WI38 (cell line): ENCODE measurements at regions not wholly inside any gene's neighbourhood (a gene's known extent, or its start where the extent isn't known, plus 50 kb on each side); places are given as distances from the start of the nearest gene placed in this dataset.

Source experiments
- H3K4me3 ChIP-seq: 2 replicates; pipeline ENCODE4 v1.5.1; 2011; ENCODE audit warnings: low read depth, mild to moderate bottlenecking, control low read depth, low read length
- CTCF ChIP-seq: IDR thresholded peaks from 2 replicates; pipeline ENCODE4 v1.5.1; 2012; ENCODE audit warnings: low read depth, mild to moderate bottlenecking, control low read depth, low read length

DNA sequence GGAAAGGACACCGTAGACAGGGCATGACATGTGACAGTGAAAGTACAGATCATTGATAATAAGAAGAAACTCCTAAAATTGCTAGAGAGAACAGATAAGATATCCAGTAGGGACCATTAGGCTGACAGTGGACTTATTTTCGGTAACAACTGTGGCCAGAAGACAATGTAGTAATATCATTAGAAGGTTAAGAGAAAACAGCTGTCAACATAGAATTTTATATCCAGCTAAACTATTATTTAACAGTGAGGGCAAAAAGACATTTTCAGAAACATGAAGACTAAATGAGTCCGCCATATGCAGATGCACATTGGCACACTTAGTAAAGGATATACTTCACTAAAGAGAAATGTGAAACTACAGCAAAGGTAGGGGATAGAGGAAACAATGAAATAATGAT, 95.4 kb upstream of the GUCA2B start:
- no peak for TF ChIP-seq CTCF
- no peak overlapping the region for H3K4me3 ChIP-seq

- no peak for TF ChIP-seq CTCF
- no peak overlapping the region for H3K4me3 ChIP-seq
These were observed 96.8 kb upstream of the GUCA2B start for GRCh38 chr1:42056460-42056859.

DNA sequence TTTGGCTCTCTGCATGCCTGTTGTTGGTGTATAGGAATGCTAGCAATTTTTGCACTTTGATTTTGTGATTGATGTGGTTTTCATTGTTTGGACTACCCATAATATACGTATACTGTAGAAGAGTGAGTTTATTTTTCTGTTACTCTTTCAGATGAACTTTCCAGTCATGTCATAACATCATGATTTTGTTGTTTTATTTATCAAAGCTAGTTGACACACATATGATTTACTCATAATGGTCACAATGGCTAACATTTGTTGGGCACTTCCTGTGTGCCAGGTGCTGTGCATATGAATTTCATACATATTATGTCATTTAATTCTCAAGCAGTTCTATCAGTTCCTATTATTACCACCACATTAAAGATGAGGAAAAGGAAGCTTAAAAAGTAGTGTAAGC, 98.1 kb upstream of the GUCA2B start:
- H3K4me3 ChIP-seq, result no peak overlapping the region
- TF ChIP-seq CTCF, result no peak

DNA sequence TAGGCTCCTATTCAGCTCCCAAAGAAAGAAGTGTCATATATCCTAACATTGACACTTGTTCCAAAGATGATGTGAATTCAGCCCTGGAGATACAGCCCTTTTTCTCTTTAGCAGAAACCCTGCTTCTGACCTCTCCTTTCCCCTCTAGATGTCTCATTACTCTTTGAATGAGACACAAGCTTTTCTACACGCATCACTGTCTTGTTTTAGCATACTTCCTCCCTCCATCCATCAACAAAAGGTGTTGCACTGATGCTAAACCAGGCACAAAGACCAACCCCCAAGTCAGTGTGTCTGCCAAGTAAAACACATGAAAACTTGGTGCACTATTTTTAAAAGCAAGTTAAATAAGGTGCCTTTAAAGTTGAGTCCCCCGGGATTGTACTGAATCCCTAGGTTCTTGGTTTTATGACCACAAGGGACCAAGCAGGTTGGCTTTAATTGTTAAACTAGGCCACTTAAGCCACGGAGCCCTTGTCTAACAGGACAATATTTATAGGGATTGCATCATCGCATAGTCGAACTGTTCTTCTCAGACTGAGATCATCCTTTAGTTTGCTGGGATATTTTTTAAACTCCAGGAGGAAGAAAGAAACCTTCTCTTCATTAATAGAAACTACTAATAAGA, 101.0 kb upstream of the GUCA2B start:
- no peak overlapping the region for H3K4me3 ChIP-seq
- no peak for TF ChIP-seq CTCF

- H3K4me3 ChIP-seq, result no peak overlapping the region
- TF ChIP-seq CTCF, result no peak
These were observed 105.7 kb upstream of the GUCA2B start for GRCh38 chr1:42047508-42047880.

DNA sequence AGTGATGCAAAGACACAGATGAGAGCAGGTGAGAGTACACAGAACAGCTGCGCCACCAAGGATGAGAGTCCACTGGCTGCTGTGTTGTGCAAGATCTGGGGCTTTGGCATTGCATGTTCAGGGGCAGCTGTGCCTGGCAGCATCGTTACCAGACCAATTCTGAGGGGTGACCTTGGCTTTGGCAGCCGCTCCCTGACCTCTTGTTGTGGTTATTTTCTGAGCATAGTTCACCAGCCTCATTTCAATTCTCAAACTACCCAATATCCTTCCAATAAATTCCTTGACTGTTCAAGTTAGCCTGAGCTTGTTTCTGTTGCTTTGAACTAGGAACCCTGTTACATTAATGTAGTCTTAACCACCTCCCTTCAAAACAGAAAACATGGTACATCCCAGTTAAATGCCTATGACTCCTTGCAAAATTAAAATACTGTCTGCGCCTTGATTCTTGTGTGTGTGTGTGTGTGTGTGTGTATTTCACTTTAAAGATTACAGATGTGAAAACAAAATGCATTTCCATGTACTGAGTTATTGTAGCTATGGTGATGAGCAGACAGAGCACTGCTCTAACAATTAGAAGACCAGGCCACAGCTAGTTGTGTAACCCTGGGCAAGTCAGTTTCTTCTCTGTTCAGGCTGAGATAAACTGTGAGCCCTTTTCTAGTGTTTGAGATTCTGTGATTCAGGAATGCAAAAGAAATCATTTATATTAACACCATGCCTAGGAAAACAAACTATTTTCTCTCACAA, 106.3 kb upstream of the GUCA2B start:
- H3K4me3 ChIP-seq, result no peak overlapping the region
- TF ChIP-seq CTCF, result no peak

DNA sequence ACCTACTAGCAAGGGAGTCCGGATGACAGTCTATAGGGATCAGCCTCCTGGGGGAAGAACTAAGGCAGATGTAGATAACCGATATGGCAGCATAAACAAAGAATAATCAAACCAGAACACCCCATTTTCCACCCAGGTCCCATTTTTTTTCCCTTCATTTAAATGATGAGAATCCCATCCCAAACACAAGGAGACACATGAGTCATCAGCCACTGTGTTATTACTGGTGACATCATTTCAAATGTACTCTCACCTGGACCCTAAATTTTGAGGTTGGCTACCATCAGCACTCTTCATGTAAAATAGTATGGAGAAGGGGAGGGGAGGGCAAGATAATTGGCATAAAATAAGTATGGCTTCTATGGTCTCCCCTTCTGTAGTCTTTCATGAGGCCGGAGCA, 108.9 kb upstream of the GUCA2B start:
- no peak overlapping the region for H3K4me3 ChIP-seq
- TF ChIP-seq CTCF, result no peak
